Liver (tissue), 8 donors: ENCODE measurements at regions not wholly inside any gene's neighbourhood (a gene's known extent, or its start where the extent isn't known, plus 50 kb on each side); places are given as distances from the start of the nearest gene placed in this dataset.

ENCODE experiments used
- DNase-seq: peaks from one replicate; pipeline ENCODE4 v3.0.0-alpha.2; 2017; ENCODE audit warnings: low spot score
- H3K27ac ChIP-seq, 2 donors: one replicate each; pipeline ENCODE4 v1.7.0; 2013; ENCODE audit warnings: inconsistent platforms in 2 of 2, low read length in 2 of 2, control low read depth in 1 of 2, low read depth in 1 of 2, mild to moderate bottlenecking in 1 of 2
- H3K27me3 ChIP-seq, 4 donors: one replicate each; pipeline versions ENCODE4 v1.6.1 to v1.7.0; 2013; ENCODE audit warnings: low read length in 3 of 4, inconsistent platforms in 1 of 4, mild to moderate bottlenecking in 1 of 4, moderate library complexity in 1 of 4; ENCODE audit not compliant: control insufficient read depth in 4 of 4, insufficient read depth in 4 of 4
- H3K36me3 ChIP-seq, 4 donors: one replicate each; pipeline versions ENCODE4 v1.6.1 to v1.7.0; 2013; ENCODE audit warnings: low read length in 3 of 4, mild to moderate bottlenecking in 3 of 4, low read depth in 1 of 4, moderate library complexity in 1 of 4; ENCODE audit not compliant: control insufficient read depth in 4 of 4, insufficient read depth in 3 of 4
- H3K4me1 ChIP-seq, 4 donors: one replicate each; pipeline versions ENCODE4 v1.6.1 to v1.7.0; 2013; ENCODE audit warnings: low read length in 3 of 4, mild to moderate bottlenecking in 3 of 4, moderate library complexity in 1 of 4; ENCODE audit not compliant: control insufficient read depth in 4 of 4, insufficient read depth in 4 of 4
- H3K4me3 ChIP-seq, 3 donors: one replicate each; pipeline versions ENCODE4 v1.6.1 to v1.7.0; 2013; ENCODE audit warnings: low read length in 3 of 3, control low read depth in 1 of 3, low read depth in 1 of 3, mild to moderate bottlenecking in 1 of 3
- H3K9ac ChIP-seq, 2 donors: one replicate each; pipeline ENCODE4 v1.7.0; 2013; ENCODE audit warnings: low read length in 2 of 2, mild to moderate bottlenecking in 2 of 2, moderate library complexity in 2 of 2, control low read depth in 1 of 2, low read depth in 1 of 2
- H3K9me3 ChIP-seq, 4 donors: one replicate each; pipeline versions ENCODE4 v1.6.1 to v1.7.0; 2013; ENCODE audit warnings: low read length in 3 of 4; ENCODE audit not compliant: control insufficient read depth in 4 of 4
- CTCF ChIP-seq: fragments of 150-350 bp; IDR thresholded peaks from 2 replicates; pipeline ENCODE4 v1.5.1; 2017; ENCODE audit warnings: improper control_type of control experiment, low read depth, low read length; ENCODE audit not compliant: missing input control
- EGR1 ChIP-seq, 2 donors: IDR thresholded peaks; 2 replicates each; pipeline ENCODE4 v1.6.1; 2016 to 2018; ENCODE audit warnings: antibody characterized with exemption in 2 of 2, low read depth in 2 of 2
- FOXA2 ChIP-seq: IDR thresholded peaks from 2 replicates; pipeline ENCODE4 v1.6.1; 2016; ENCODE audit warnings: antibody characterized with exemption
- GABPA ChIP-seq, 2 donors: IDR thresholded peaks in 1 of 2; conservative IDR thresholded peaks in 1 of 2; 2 replicates each; pipeline ENCODE4 v1.6.1; 2016; ENCODE audit warnings: antibody characterized with exemption in 2 of 2, mild to moderate bottlenecking in 1 of 2, moderate library complexity in 1 of 2
- HNF4A ChIP-seq, 2 donors: conservative IDR thresholded peaks; 2 replicates each; pipeline ENCODE4 v1.6.1; 2016; ENCODE audit warnings: antibody characterized with exemption in 2 of 2, mild to moderate bottlenecking in 2 of 2
- HNF4G ChIP-seq: IDR thresholded peaks from 2 replicates; pipeline ENCODE4 v1.6.1; 2016; ENCODE audit warnings: antibody characterized with exemption
- JUND ChIP-seq, 2 donors: IDR thresholded peaks; 2 replicates each; pipeline ENCODE4 v1.6.1; 2016; ENCODE audit warnings: antibody characterized with exemption in 2 of 2
- NR2F2 ChIP-seq: IDR thresholded peaks from 2 replicates; pipeline ENCODE4 v1.6.1; 2016; ENCODE audit warnings: antibody characterized with exemption
- RXRA ChIP-seq, 2 donors: IDR thresholded peaks; 2 replicates each; pipeline ENCODE4 v1.6.1; 2017 to 2018; ENCODE audit warnings: antibody characterized with exemption in 2 of 2, mild to moderate bottlenecking in 1 of 2
- SP1 ChIP-seq: IDR thresholded peaks from 2 replicates; pipeline ENCODE4 v1.6.1; 2018; ENCODE audit warnings: antibody characterized with exemption, mild to moderate bottlenecking
- TAF1 ChIP-seq: conservative IDR thresholded peaks from 2 replicates; pipeline ENCODE4 v1.6.1; 2016; ENCODE audit warnings: antibody characterized with exemption, mild to moderate bottlenecking
- YY1 ChIP-seq: IDR thresholded peaks from 2 replicates; pipeline ENCODE4 v1.6.1; 2016; ENCODE audit warnings: antibody characterized with exemption, mild to moderate bottlenecking
- ZBTB33 ChIP-seq: IDR thresholded peaks from 2 replicates; pipeline ENCODE4 v1.6.1; 2016; ENCODE audit warnings: antibody characterized with exemption
- WGBS: extraction: QIAGEN DNeasy Blood & Tissue Kit; methylation state at CpG from one replicate; pipeline ENCODE4 v1.1.7; 2013; 5-methylcytosine and 5-hydroxymethylcytosine counted together
- TF ChIP-seq, protein P1 (sequence below): IDR thresholded peaks from 2 replicates; pipeline ENCODE4 v1.6.1; 2016; ENCODE audit warnings: antibody characterized with exemption, mild to moderate bottlenecking
- donor health status: healthy.
- donor health status: healthy.
- donor health status: healthy.
- donor health status: healthy.
- donor health status: healthy.

DNA sequence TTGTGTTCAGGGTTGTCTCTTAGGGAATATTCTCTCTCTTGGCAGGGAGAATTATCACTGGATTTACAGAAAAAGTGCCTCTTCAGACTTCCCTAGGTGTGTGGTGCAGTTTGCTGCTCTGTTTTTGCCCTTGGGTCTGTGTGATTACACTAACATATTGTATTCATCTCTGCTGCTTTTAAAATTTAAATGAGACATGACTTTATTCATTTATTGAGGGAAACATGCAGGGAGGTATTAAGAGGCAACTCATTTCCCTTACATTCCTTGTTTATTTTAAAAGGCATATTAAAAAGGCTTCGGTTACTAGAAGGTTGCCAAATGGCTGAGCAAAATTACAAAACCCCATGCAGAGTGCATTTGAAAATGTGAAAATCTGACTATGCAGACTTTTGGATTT, 135.1 kb upstream of the GEMIN8 start:
- TF ChIP-seq GABPA (IDR thresholded peaks at IDR 0.05 in 1 of 2, conservative IDR thresholded peaks at IDR 0.05 in 1 of 2) (no peak), HNF4A (conservative IDR thresholded peaks at IDR 0.05) (no peak), HNF4G (no peak), JUND (IDR thresholded peaks at IDR 0.05) (no peak), SP1 (no peak), FOXA2 (no peak), TAF1 (no peak), YY1 (no peak), ZBTB33 (no peak), EGR1 (IDR thresholded peaks at IDR 0.05; ENCODE audit: low read depth in 2 of 2) (no peak), RXRA (IDR thresholded peaks at IDR 0.05) (no peak), CTCF (no peak)
- TF ChIP-seq, protein P1, sequence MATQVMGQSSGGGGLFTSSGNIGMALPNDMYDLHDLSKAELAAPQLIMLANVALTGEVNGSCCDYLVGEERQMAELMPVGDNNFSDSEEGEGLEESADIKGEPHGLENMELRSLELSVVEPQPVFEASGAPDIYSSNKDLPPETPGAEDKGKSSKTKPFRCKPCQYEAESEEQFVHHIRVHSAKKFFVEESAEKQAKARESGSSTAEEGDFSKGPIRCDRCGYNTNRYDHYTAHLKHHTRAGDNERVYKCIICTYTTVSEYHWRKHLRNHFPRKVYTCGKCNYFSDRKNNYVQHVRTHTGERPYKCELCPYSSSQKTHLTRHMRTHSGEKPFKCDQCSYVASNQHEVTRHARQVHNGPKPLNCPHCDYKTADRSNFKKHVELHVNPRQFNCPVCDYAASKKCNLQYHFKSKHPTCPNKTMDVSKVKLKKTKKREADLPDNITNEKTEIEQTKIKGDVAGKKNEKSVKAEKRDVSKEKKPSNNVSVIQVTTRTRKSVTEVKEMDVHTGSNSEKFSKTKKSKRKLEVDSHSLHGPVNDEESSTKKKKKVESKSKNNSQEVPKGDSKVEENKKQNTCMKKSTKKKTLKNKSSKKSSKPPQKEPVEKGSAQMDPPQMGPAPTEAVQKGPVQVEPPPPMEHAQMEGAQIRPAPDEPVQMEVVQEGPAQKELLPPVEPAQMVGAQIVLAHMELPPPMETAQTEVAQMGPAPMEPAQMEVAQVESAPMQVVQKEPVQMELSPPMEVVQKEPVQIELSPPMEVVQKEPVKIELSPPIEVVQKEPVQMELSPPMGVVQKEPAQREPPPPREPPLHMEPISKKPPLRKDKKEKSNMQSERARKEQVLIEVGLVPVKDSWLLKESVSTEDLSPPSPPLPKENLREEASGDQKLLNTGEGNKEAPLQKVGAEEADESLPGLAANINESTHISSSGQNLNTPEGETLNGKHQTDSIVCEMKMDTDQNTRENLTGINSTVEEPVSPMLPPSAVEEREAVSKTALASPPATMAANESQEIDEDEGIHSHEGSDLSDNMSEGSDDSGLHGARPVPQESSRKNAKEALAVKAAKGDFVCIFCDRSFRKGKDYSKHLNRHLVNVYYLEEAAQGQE, result no peak
- no peaks in the 10 kb centered on the region for H3K27me3 ChIP-seq
- no peak overlapping the region for H3K4me3 ChIP-seq
- peaks cover 0 to 4% (median 0%) of the 10 kb centered on the region in 4 donors for H3K9me3 ChIP-seq
- no peaks in the 10 kb centered on the region for H3K36me3 ChIP-seq
- no peaks in the 10 kb centered on the region for H3K4me1 ChIP-seq
- no peak overlapping the region for H3K9ac ChIP-seq
- DNase-seq, result no peak
- 81% methylated on average over 1 of the region's 1 CpG for WGBS
- H3K27ac ChIP-seq, result no peak overlapping the region

DNA sequence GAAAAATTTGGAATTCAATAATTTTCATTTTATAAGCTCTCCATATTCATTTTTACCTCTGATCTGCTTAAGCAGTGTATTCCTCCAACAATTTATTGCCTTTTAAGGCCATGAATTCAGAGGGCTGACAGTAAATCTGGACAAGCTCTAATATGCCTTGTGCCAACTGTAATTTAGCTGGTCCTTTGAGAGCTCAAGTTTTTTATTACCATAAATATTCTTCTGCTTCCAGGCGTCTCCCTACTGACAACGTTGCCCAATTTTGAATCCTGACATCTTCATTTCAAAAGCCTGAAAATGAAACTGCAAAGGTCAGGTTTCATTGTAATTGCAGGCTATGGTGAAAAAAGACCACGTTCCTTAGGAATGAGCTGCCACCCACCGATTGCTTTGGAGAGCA, 95.8 kb upstream of the GEMIN8 start:
- DNase-seq, result no peak
- 60% methylated on average over 4 of the region's 4 CpGs for WGBS

More for the DNA sequence above, 95.8 kb upstream of the GEMIN8 start:
- Histone ChIP-seq H3K4me3 (no peak overlapping the region), H3K9me3 (peaks cover 0 to under 1% (median 0%) of the 10 kb centered on the region in 4 donors), H3K27me3 (no peaks in the 10 kb centered on the region), H3K36me3 (no peaks in the 10 kb centered on the region), H3K4me1 (no peaks in the 10 kb centered on the region), H3K9ac (no peak overlapping the region), H3K27ac (no peak overlapping the region)
- TF ChIP-seq JUND (IDR thresholded peaks at IDR 0.05), result no peak
- no peak for TF ChIP-seq EGR1 (IDR thresholded peaks at IDR 0.05; ENCODE audit: low read depth in 2 of 2)
- TF ChIP-seq YY1, result no peak
- TF ChIP-seq SP1, result no peak
- no peak for TF ChIP-seq CTCF
- no peak for TF ChIP-seq NR2F2
